HG03354 (cell line): ENCODE measurements at regions not wholly inside any gene's neighbourhood (a gene's known extent, or its start where the extent isn't known, plus 50 kb on each side); places are given as distances from the start of the nearest gene placed in this dataset.
"Not testable (repeated sequence)": the region's sequence is repeated elsewhere in the genome, so short reads cannot be mapped to it uniquely, and the experiment has no call there.

Source experiments
- ATAC-seq: cut with Tn5 transposase; IDR thresholded peaks from one replicate; pipeline ENCODE4 v1.9.1; 2021; ENCODE audit warnings: mild to moderate bottlenecking; ENCODE audit not compliant: unreplicated experiment, poor library complexity, severe bottlenecking

GRCh38 chr3:82461049-82461889, 699.8 kb upstream of the GBE1 start:
- ATAC-seq: no peak

DNA sequence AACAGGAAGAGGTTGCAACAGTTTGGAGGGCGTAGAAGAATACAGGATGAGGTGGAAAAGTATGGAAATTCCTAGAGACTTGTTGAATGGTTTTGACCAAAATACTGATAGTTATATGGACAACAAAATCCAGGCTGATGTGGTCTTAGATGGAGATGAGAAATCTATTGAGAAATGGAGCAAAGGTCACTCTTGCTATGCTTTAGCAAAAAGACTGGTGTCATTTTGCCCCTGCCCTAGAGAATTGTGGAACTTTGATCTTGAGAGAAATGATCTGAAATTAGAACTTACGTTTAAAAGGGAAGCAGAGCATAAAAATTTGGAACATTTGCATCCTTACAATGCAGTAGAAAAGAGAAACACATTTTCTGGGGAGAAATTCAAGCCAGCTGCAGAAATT, 686.9 kb upstream of the GBE1 start:
- no peak for ATAC-seq

DNA sequence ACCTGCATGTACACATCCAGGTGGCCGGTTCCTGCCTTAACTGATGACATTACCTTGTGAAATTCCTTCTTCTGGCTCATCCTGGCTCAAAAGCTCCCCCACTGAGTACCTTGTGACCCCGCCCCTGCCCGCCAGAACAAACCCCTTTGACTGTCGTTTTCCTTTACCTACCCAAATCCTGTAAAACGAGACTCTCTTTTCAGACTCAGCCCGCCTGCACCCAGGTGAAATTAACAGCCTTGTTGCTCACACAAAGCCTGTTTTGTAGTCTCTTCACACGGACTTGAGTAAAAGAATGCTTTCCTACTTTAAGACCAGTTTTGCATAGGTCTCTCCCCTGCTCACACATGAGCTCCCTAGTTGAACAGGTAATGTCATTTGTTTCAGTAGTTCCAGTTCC, 667.4 kb upstream of the GBE1 start:
- not testable (repeated sequence) for ATAC-seq

GRCh38 chr3:82424031-82424339, 662.5 kb upstream of the GBE1 start:
- ATAC-seq: no peak

GRCh38 chr3:82423268-82424030, 662.0 kb upstream of the GBE1 start:
- ATAC-seq: no peak

DNA sequence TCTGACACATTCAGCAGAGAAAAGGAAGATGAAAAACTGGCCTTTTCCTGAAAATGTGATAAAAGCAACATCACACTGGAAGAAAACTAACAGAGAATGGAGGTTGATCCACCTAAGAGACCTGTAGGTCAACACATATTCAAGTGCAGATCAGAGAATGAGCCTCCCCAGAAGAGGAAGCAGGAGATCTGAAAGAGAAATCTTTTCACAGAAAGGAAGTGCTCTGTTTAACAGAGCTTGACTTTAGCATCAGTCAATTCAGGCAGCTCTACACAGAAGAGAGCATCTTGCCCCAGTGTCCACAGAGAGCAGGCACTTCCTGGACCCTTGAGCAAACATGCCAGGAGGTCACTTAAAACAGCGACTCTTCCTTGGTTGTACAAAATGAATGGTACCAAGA, 655.4 kb upstream of the GBE1 start:
- ATAC-seq: no peak

DNA sequence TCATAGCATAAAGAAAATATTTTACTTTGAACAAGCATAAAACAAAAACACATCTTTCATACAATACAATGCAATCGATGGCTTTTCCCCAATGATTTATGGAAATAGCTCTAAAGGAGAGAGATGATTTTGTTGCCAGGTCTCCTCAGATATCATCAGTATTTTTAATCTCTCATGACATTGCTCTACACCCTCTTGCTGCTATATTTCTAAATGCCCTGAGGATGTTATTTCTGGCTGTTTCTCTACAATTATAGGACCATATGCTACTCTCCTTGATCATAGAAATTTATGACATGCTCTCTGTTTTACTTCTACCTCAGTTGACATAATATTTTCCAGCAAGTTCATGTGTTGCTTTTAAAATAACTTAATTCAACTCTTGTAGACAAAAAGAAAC, 654.9 kb upstream of the GBE1 start:
- ATAC-seq: no peak

DNA sequence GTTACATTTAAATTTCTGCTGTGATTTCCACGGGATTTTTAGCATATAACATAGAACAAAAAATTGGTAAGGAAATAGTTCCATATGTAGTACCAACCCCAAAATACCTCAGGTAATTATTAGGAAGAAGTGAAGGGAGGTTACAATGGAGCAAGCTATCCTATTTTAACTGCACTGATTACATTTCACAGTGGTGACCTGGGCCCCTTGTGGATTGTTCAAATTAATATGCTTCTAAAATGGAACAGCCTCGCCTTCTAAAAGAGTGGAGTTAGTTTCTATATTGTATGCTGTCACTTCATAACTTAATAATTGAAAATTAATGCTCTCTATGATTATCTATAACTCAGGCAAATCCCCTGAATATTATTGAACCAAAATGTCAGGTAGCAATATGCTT, 651.7 kb upstream of the GBE1 start:
- no peak for ATAC-seq

GRCh38 chr3:82410366-82410765, 648.9 kb upstream of the GBE1 start:
- ATAC-seq: no peak

DNA sequence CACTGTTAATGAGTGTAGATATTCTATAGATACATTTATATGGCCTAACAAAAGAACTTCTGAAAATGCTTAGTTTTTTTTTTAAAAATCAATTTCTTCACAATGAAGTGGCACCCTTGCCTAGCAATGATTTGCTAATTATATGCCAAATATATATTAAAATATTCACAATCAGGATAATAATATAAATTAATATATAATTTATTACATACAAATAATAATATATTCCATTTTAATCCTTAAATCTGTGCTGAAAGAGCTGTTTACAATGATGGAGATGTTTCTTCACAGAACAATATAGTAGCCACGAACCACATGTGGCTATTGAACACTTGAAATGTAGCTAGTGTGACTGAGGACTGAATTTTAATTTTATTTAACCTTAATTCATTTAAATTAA, 648.4 kb upstream of the GBE1 start:
- ATAC-seq: no peak

- no peak for ATAC-seq
Measured at GRCh38 chr3:82392203-82392775, 630.8 kb upstream of the GBE1 start.

GRCh38 chr3:82390868-82391267, 629.4 kb upstream of the GBE1 start:
- ATAC-seq: no peak

- ATAC-seq: no peak
Measured at GRCh38 chr3:82386647-82387046, 625.2 kb upstream of the GBE1 start.

DNA sequence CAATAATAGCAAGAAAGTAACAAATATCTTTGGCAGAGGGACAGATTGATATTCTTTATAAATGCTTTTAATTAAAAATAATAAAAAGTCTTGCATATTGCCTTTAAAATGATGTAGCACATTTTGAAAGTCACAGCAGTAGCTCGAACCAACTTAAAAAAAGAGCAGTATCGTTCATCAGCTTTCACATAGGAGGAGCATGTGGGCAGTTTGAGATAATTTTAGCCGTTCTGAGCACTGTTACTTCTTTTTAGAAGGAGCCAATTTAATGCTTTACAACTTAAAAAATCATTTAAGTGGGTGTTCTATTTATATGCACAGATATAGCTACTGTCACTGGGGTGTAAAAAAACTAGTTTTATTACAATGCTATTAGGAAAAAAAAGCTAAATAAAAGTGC, 622.7 kb upstream of the GBE1 start:
- no peak for ATAC-seq

- no peak for ATAC-seq
Measured at GRCh38 chr3:82382831-82383230, 621.4 kb upstream of the GBE1 start.

DNA sequence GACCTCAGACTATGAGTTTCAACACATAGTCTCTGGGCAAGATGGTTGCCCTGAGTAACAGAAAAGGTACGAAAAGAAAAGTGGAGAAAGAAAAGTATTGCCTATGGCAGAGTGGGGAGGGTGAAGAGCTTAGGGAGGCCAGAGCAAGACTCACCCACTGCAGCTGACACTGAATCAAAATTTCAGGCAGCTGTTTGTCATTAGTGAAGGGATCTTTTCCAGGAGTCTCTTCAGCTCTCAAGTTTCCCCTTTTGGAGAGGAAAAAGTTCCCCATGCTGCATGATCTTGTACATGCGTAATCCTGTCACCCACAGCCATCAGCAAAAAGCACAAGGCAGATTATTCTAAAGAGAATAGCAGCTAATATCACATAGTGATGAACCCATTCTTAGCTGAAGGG, 616.9 kb upstream of the GBE1 start:
- no peak for ATAC-seq

- ATAC-seq: no peak
Measured at GRCh38 chr3:82376883-82377282, 615.4 kb upstream of the GBE1 start.

DNA sequence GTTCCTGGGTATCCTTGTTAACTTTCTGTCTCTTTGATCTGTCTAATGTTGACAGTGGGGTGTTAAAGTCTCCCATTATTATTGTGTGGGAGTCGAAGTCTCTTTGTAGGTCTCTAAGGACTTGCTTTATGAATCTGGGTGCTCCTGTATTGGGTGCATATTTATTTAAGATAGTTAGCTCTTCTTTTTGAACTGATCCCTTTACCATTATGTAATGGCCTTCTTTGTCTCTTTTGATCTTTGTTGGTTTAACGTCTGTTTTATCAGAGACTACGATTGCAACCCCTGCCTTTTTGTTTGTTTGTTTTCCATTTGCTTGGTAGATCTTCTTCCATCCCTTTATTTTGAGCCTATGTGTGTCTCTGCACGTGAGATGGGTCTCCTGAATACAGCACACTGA, 612.4 kb upstream of the GBE1 start:
- not testable (repeated sequence) for ATAC-seq

DNA sequence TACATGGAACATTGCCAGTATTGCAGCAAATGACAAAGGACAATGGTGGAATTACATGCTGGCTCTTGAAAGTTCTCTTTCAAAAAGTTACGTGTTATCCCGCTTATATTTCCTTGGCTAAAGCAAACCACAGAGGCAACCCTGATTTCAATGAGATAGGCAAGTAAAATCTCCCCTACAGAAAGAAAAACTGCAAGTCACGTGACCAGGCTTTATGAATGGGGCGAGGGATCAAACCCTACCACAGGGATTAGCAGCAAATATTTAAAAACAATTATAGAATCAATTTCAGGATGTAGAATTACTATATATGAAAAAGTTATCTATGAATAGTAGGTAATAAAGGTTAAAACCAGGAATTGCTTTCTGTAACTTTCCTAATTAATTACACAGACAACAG, 603.4 kb upstream of the GBE1 start:
- ATAC-seq: no peak

DNA sequence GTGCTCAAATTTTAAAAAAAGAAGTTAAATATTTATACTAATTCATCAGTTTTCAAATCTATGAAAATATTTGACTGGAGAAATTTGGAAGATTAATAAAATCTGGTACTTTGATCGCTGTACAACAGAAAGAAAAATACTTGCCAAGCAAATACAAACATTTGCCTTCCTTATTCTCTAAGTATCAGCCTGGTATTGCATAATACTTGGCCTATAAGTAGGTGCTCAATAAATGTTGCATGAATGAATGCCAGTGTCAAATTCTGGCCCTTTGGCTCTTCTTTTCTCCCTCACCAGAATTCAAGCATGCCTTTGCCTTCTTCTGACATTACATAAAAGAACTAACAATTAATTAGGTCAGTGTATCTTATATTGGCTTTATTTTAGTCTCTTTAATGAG, 601.7 kb upstream of the GBE1 start:
- no peak for ATAC-seq

- no peak for ATAC-seq
Measured at GRCh38 chr3:82355228-82355627, 593.8 kb upstream of the GBE1 start.
